HCT116 (cell line): ENCODE measurements at regions not wholly inside any gene's neighbourhood (a gene's known extent, or its start where the extent isn't known, plus 50 kb on each side); places are given as distances from the start of the nearest gene placed in this dataset.

Experiments
- CTCF ChIP-seq, 3 experiments: fragments of 200-600 bp in 1 of 3; sonication (generic) in 1 of 3; IDR thresholded peaks in 2 of 3; conservative IDR thresholded peaks in 1 of 3; 2 replicates each; pipeline ENCODE4 v1.5.1; 2012 to 2017; ENCODE audit warnings: low read depth in 2 of 3, low read length in 2 of 3, antibody characterized with exemption in 1 of 3, borderline replicate concordance in 1 of 3, control low read depth in 1 of 3, mild to moderate bottlenecking in 1 of 3, mixed read lengths in 1 of 3, mixed run types in 1 of 3, moderate library complexity in 1 of 3; ENCODE audit not compliant: insufficient read depth in 1 of 3
- JUND ChIP-seq: IDR thresholded peaks from 2 replicates; pipeline ENCODE4 v1.6.1; 2012
- POLR2AphosphoS5 ChIP-seq: IDR thresholded peaks from 2 replicates; pipeline ENCODE4 v1.6.1; 2011; ENCODE audit warnings: mild to moderate bottlenecking, low read depth, low read length, moderate library complexity
- REST ChIP-seq: IDR thresholded peaks from 2 replicates; pipeline ENCODE4 v1.6.1; 2012; ENCODE audit warnings: low read depth
- YY1 ChIP-seq: IDR thresholded peaks from 2 replicates; pipeline ENCODE4 v1.6.1; 2011; ENCODE audit warnings: low read length, low read depth, moderate library complexity, mild to moderate bottlenecking; ENCODE audit not compliant: insufficient replicate concordance; ENCODE audit errors: extremely low read depth

- TF ChIP-seq CTCF (IDR thresholded peaks at IDR 0.05 in 2 of 3, conservative IDR thresholded peaks at IDR 0.05 in 1 of 3; ENCODE audit: borderline replicate concordance in 1 of 3, insufficient read depth in 1 of 3, low read depth in 2 of 3, low read length in 2 of 3) (no peak), POLR2AphosphoS5 (no peak), YY1 (no peak), REST (no peak), JUND (no peak)
These were observed 154.0 kb upstream of the ASIC2 start for GRCh38 chr17:33447090-33447489.
